ENCODE measurements at regions not wholly inside any gene's neighbourhood (a gene's known extent, or its start where the extent isn't known, plus 50 kb on each side); places are given as distances from the start of the nearest gene placed in this dataset.

DNA sequence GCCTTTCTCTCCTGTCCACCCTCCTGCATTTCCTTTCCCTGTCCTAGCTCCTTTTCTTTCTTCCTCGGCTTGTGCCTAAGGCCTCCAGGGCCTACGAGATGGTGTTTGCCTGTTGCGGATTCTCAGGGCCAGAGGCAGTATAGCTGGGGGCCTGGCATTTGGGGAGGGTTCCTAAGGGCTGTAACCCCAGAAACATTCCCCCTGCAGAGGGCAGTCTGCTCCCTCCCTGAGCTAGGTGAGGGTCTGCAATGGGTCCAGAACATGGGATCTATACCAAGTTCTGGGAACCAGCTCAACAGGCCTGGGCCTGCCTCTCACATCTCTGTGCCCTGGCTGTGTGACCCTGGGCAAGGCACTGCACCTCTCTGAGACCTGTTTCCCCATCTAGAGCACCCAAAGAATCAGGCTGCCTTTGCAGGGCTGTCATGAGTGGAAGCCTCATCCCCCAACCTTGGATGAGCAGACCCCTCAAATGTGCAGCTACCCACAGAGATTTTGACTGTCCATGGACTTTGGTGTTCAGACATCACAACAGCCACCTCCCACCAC lies 97.5 kb downstream of the GLI2 start:
- TF ChIP-seq, protein P1, sequence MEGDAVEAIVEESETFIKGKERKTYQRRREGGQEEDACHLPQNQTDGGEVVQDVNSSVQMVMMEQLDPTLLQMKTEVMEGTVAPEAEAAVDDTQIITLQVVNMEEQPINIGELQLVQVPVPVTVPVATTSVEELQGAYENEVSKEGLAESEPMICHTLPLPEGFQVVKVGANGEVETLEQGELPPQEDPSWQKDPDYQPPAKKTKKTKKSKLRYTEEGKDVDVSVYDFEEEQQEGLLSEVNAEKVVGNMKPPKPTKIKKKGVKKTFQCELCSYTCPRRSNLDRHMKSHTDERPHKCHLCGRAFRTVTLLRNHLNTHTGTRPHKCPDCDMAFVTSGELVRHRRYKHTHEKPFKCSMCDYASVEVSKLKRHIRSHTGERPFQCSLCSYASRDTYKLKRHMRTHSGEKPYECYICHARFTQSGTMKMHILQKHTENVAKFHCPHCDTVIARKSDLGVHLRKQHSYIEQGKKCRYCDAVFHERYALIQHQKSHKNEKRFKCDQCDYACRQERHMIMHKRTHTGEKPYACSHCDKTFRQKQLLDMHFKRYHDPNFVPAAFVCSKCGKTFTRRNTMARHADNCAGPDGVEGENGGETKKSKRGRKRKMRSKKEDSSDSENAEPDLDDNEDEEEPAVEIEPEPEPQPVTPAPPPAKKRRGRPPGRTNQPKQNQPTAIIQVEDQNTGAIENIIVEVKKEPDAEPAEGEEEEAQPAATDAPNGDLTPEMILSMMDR (IDR thresholded peaks at IDR 0.05; ENCODE audit: low read depth, low read length), result no peak
- POLR2A ChIA-PET, result interaction anchor here (0.8 kb wide), 1 partner anchor 97 kb away, joined by 4 read pairs; no protein-coding TSS in a partner anchor
- DNase-seq (ENCODE audit: low read depth, low spot score), result no peak

GRCh38 chr2:120834206-120834605 lies 98.5 kb downstream of the GLI2 start:
- Histone ChIP-seq H3K4me3 (ENCODE audit: low read depth, low read length) (no peak overlapping the region), H3K9me3 (ENCODE audit: control insufficient read depth, insufficient read depth, low read length) (no peaks in the 10 kb centered on the region; the same call in 1 of the 2 replicates), H3K27me3 (ENCODE audit: control insufficient read depth, insufficient read depth, low read length) (no peaks in the 10 kb centered on the region), H3K27ac (ENCODE audit: low read depth, low read length) (no peak overlapping the region)
- TF ChIP-seq, protein P1 (IDR thresholded peaks at IDR 0.05; ENCODE audit: low read depth, low read length), result no peak
- ChIA-PET CTCF (no interaction called here), POLR2A (no interaction called here)
- DNase-seq (ENCODE audit: low read depth, low spot score), result no peak

More for the DNA sequence above, 97.5 kb downstream of the GLI2 start:
- H3K27ac ChIP-seq (ENCODE audit: low read depth, low read length), result no peak overlapping the region
- no peaks in the 10 kb centered on the region for H3K27me3 ChIP-seq (ENCODE audit: control insufficient read depth, insufficient read depth, low read length)
- H3K9me3 ChIP-seq (ENCODE audit: control insufficient read depth, insufficient read depth, low read length), result no peaks in the 10 kb centered on the region; the same call in 1 of the 2 replicates
- no peak overlapping the region for H3K4me3 ChIP-seq (ENCODE audit: low read depth, low read length)
- CTCF ChIA-PET, result interaction anchor here (1.1 to 1.6 kb wide), 2 partner anchors 237 to 239 kb away, joined by 3 to 4 read pairs; no protein-coding TSS in a partner anchor

DNA sequence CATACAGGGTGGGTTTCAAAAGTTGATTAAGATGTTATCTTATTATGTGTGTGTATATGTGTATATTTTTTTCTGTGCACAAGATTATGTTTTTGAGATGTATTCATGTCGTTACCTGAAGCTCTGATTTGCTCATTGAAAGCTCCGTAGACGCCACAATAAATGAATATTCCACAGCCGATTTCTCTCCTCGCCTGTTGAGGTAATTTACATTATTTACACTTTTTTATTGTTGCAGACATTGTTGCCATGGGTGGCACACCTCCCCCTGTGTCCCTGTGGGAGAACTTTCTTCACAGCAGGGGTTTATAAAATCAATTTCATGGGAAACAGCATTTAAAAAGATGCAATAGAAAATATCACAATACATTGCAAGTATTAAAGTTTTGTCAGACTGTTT lies 100.6 kb downstream of the GLI2 start:
- CTCF ChIA-PET, result no interaction called here

DNA sequence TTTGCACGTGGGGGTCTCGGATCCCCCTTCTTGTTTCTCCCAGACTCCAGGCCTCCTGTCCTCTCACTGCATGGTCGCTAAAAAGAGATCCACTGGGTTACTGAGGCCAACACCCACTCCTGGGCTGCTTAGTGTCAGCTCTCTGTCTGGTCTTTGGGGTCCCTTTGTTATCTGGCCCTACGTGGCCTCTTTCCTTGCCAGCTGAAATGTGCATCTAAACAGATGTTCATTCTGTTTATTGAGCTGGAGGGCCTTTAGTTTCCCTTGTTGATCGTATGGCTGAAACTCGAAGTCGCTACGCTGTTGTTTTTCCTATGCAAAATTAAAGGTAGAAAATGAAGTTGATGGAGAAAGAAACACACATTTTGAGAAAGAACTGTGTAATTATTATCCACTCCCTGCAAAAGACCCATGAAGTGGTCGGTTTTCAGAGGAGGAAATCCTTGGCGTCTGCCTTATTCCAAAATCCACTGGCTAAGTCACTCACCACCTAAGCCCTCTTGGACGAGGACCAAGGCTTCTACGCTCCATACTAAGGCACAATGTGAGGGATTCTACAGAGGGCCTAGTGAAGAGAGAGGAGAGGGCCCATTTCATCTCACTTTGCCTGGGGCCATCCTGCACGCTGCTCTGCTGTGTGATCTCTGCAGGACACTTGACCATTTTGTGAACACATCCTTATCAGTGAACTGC lies 105.3 kb downstream of the GLI2 start:
- ChIA-PET POLR2A (no interaction called here), CTCF (no interaction called here)
- TF ChIP-seq, protein P1 (IDR thresholded peaks at IDR 0.05; ENCODE audit: low read depth, low read length), result no peak
- Histone ChIP-seq H3K4me3 (ENCODE audit: low read depth, low read length) (no peak overlapping the region), H3K27me3 (ENCODE audit: control insufficient read depth, insufficient read depth, low read length) (no peaks in the 10 kb centered on the region), H3K9me3 (ENCODE audit: control insufficient read depth, insufficient read depth, low read length) (no peaks in the 10 kb centered on the region; the same call in 1 of the 2 replicates), H3K27ac (ENCODE audit: low read depth, low read length) (no peak overlapping the region)
- no peak for DNase-seq (ENCODE audit: low read depth, low spot score)

More for the DNA sequence above, 100.6 kb downstream of the GLI2 start:
- H3K27ac ChIP-seq (ENCODE audit: low read depth, low read length), result no peak overlapping the region
- H3K27me3 ChIP-seq (ENCODE audit: control insufficient read depth, insufficient read depth, low read length), result no peaks in the 10 kb centered on the region
- DNase-seq (ENCODE audit: low read depth, low spot score), result no peak
- no peaks in the 10 kb centered on the region; the same call in 1 of the 2 replicates for H3K9me3 ChIP-seq (ENCODE audit: control insufficient read depth, insufficient read depth, low read length)
- POLR2A ChIA-PET, result no interaction called here
- TF ChIP-seq, protein P1 (IDR thresholded peaks at IDR 0.05; ENCODE audit: low read depth, low read length), result no peak
- no peak overlapping the region for H3K4me3 ChIP-seq (ENCODE audit: low read depth, low read length)

Measured in AG04450 (cell line).